OCI-LY3 (cell line): ENCODE measurements at regions not wholly inside any gene's neighbourhood (a gene's known extent, or its start where the extent isn't known, plus 50 kb on each side); places are given as distances from the start of the nearest gene placed in this dataset.

Experiments
- H2AFZ ChIP-seq: fragments of 200-600, 300-600 bp; shearing (Covaris generic); 2 replicates; pipeline ENCODE4 v1.6.0; 2014; ENCODE audit warnings: antibody characterized with exemption, low read depth, low read length
- H3K27ac ChIP-seq: fragments of 200-600, 300-600 bp; sonication (generic); 2 replicates; pipeline ENCODE4 v1.5.1; 2014; ENCODE audit warnings: mild to moderate bottlenecking, low read length, moderate library complexity, mixed read lengths
- H3K27me3 ChIP-seq: fragments of 200-600, 300-600 bp; sonication (generic); 2 replicates; pipeline ENCODE4 v1.6.1; 2014; ENCODE audit warnings: low read depth, low read length, mixed read lengths
- H3K36me3 ChIP-seq: fragments of 200-600, 300-600 bp; sonication (generic); replicated peaks from 2 replicates; pipeline ENCODE3; 2014; ENCODE audit warnings: low read depth, low read length, mixed read lengths
- H3K4me1 ChIP-seq: fragments of 300-600, 200-600 bp; sonication (generic); 2 replicates; pipeline ENCODE4 v1.6.1; 2014; ENCODE audit warnings: low read length, mixed read lengths
- H3K4me2 ChIP-seq: fragments of 200-600, 300-600 bp; sonication (generic); 2 replicates; pipeline ENCODE4 v1.6.1; 2014; ENCODE audit warnings: low read length, mixed read lengths
- H3K4me3 ChIP-seq: fragments of 300-600, 200-600 bp; sonication (generic); 2 replicates; pipeline ENCODE4 v1.5.1; 2014; ENCODE audit warnings: antibody characterized with exemption, mild to moderate bottlenecking, low read length, moderate library complexity
- H3K79me2 ChIP-seq: fragments of 300-600, 200-600 bp; shearing (Covaris generic); 2 replicates; pipeline ENCODE4 v1.6.1; 2014; ENCODE audit warnings: mild to moderate bottlenecking, low read length, mixed read lengths
- H3K9ac ChIP-seq: fragments of 300-600, 200-600 bp; shearing (Covaris generic); 2 replicates; pipeline ENCODE4 v1.6.0; 2014; ENCODE audit warnings: mild to moderate bottlenecking, low read length, moderate library complexity
- H3K9me3 ChIP-seq: fragments of 200-600, 300-600 bp; shearing (Covaris generic); 2 replicates; pipeline ENCODE4 v1.6.1; 2014; ENCODE audit warnings: low read length, mixed read lengths; ENCODE audit not compliant: insufficient read depth
- H4K20me1 ChIP-seq: fragments of 200-600, 300-600 bp; sonication (generic); 2 replicates; pipeline ENCODE4 v1.6.1; 2016; ENCODE audit warnings: low read length, mixed read lengths; ENCODE audit not compliant: insufficient read depth
- EZH2phosphoT487 ChIP-seq: fragments of 200-600 bp; shearing (Covaris generic); IDR thresholded peaks from 2 replicates; pipeline ENCODE4 v1.6.1; 2018; ENCODE audit warnings: antibody characterized with exemption, mixed run types, low read depth
- TF ChIP-seq, protein P1 (sequence below): fragments of 200-600, 300-600 bp; sonication (generic); IDR thresholded peaks from 2 replicates; pipeline ENCODE4 v1.5.1; 2014; ENCODE audit warnings: antibody characterized with exemption, low read length, low read depth

DNA sequence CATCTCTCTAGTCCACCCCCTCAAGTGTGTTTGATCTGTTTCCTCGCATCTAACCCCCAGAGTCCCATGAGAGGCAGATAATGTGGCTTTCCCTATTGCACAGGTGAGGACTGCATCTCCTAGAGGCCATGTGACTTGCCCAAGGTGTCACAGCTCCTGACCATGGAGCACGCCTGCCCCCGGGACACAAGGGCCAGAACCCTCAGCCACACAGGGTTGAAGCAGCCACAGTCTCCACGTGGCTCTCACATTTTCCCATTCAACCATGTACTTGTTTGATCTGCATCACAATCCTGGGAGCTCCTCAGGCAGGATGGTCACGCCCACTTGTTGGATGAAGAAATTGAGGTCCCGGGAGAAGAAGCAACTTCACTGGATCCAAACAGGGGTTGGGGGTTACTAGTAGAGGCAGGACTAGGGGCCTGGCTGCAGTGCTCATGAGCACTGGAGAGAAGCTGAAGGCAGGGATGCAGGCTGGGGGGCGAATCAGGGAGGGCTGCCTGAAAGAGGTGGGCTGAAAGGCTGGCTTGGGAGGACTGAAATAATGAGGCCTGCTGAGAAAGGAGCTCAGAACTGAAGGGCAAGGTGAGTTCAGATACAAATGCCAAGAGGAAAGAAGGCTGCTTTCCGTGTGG is 207.9 kb downstream of the PTPRU start:
- no peaks in the 10 kb centered on the region for H3K79me2 ChIP-seq
- no peak overlapping the region for H3K4me2 ChIP-seq
- H4K20me1 ChIP-seq: no peaks in the 10 kb centered on the region
- TF ChIP-seq, protein P1, sequence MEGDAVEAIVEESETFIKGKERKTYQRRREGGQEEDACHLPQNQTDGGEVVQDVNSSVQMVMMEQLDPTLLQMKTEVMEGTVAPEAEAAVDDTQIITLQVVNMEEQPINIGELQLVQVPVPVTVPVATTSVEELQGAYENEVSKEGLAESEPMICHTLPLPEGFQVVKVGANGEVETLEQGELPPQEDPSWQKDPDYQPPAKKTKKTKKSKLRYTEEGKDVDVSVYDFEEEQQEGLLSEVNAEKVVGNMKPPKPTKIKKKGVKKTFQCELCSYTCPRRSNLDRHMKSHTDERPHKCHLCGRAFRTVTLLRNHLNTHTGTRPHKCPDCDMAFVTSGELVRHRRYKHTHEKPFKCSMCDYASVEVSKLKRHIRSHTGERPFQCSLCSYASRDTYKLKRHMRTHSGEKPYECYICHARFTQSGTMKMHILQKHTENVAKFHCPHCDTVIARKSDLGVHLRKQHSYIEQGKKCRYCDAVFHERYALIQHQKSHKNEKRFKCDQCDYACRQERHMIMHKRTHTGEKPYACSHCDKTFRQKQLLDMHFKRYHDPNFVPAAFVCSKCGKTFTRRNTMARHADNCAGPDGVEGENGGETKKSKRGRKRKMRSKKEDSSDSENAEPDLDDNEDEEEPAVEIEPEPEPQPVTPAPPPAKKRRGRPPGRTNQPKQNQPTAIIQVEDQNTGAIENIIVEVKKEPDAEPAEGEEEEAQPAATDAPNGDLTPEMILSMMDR: no peak
- no peak for TF ChIP-seq EZH2phosphoT487
- no peak overlapping the region for H2AFZ ChIP-seq
- H3K27ac ChIP-seq: no peak overlapping the region
- H3K4me3 ChIP-seq: no peak overlapping the region
- no peaks in the 10 kb centered on the region for H3K4me1 ChIP-seq
- H3K9ac ChIP-seq: no peak overlapping the region
- H3K9me3 ChIP-seq: no peaks in the 10 kb centered on the region
- H3K36me3 ChIP-seq: no peaks in the 10 kb centered on the region
- H3K27me3 ChIP-seq: 0 out of 2 replicates have a peak, but pooled peaks cover 4% of the 10 kb centered on the region

DNA sequence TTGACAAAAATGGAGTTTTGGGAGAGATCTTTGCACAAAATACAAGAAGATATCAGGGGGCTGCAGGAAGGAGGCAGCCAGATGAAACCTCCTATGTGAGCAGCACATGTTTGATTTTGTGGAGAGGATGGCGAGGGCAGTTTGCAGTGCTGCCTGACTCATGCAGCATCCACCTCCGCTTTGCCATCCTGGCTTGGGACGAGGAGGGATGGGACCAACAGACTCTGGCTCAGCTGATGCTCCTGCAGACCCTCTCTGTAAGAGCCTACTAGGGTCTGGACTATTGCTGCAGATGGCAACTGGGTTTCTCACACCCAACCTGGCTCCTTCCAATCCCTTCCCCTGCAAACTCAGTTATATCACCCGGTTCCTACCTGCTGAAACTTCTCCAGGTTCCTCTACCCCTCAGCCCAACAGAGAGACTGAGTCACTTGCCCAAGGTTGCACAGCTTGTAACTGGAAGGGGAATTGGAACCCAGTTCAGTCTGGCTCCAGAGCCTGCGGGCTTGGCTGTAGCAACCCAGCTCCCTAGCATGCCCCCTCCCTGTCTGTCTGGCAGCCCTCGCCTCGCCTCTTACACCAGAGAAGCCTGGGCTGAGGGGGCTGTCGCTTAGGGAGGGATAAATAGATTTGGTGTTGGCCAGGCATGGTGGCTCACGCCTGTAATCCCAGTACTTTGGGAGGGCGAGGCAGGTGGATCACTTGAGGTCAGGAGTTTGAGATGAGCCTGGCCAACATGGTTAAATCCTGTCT is 205.8 kb downstream of the PTPRU start:
- H3K4me3 ChIP-seq: no peak overlapping the region
- TF ChIP-seq, protein P1: no peak
- TF ChIP-seq EZH2phosphoT487: no peak
- no peak overlapping the region for H2AFZ ChIP-seq
- no peaks in the 10 kb centered on the region for H4K20me1 ChIP-seq
- no peak overlapping the region for H3K27ac ChIP-seq
- H3K9me3 ChIP-seq: no peaks in the 10 kb centered on the region
- no peak overlapping the region for H3K4me2 ChIP-seq
- H3K36me3 ChIP-seq: no peaks in the 10 kb centered on the region
- H3K9ac ChIP-seq: no peak overlapping the region
- H3K4me1 ChIP-seq: no peaks in the 10 kb centered on the region
- no peaks in the 10 kb centered on the region for H3K79me2 ChIP-seq
- 0 out of 2 replicates have a peak, but pooled peaks cover 4% of the 10 kb centered on the region for H3K27me3 ChIP-seq

- H3K4me3 ChIP-seq: no peak overlapping the region
- H3K4me1 ChIP-seq: no peaks in the 10 kb centered on the region
- H3K27me3 ChIP-seq: peaks cover 4% of the 10 kb centered on the region; the same call in 1 of the 2 replicates
- H3K27ac ChIP-seq: no peak overlapping the region
- H3K79me2 ChIP-seq: no peaks in the 10 kb centered on the region
- H3K4me2 ChIP-seq: no peak overlapping the region
- H3K9me3 ChIP-seq: no peaks in the 10 kb centered on the region
- no peaks in the 10 kb centered on the region for H3K36me3 ChIP-seq
- H3K9ac ChIP-seq: no peak overlapping the region
- H4K20me1 ChIP-seq: no peaks in the 10 kb centered on the region
- H2AFZ ChIP-seq: no peak overlapping the region
- TF ChIP-seq, protein P1: no peak
- no peak for TF ChIP-seq EZH2phosphoT487
Measured at GRCh38 chr1:29439615-29440014, 203.3 kb downstream of the PTPRU start.

DNA sequence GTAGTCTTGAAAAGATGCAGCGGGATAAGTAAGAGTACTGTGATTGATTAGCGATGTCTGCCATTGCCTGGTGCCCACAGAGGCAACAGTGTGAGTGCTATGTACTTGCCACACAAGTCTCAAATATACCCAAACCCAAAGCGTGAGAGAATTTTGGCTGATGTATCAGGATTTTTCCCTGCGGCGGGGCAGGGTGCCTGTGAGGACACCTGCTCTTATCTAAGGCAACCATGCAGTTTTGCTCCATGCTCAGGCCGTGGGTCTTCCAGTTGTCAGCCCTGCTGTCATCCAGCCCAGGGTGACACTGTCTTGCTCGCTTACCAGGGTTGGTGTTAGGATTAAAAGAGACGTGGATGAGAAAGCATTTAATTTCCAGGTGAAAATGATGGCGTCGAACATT is 202.7 kb downstream of the PTPRU start:
- H3K27me3 ChIP-seq: peaks cover 4% of the 10 kb centered on the region; the same call in 1 of the 2 replicates
- TF ChIP-seq, protein P1: no peak
- no peak for TF ChIP-seq EZH2phosphoT487
- no peaks in the 10 kb centered on the region for H3K79me2 ChIP-seq
- H4K20me1 ChIP-seq: no peaks in the 10 kb centered on the region
- H3K4me1 ChIP-seq: no peaks in the 10 kb centered on the region
- no peak overlapping the region for H2AFZ ChIP-seq
- H3K27ac ChIP-seq: no peak overlapping the region
- H3K9ac ChIP-seq: no peak overlapping the region
- no peaks in the 10 kb centered on the region for H3K36me3 ChIP-seq
- no peak overlapping the region for H3K4me2 ChIP-seq
- no peak overlapping the region for H3K4me3 ChIP-seq
- H3K9me3 ChIP-seq: no peaks in the 10 kb centered on the region
